ENCODE measurements at regions not wholly inside any gene's neighbourhood (a gene's known extent, or its start where the extent isn't known, plus 50 kb on each side); places are given as distances from the start of the nearest gene placed in this dataset.

- Histone ChIP-seq H3K4me3 (ENCODE audit: low read length) (no peak overlapping the region), H3K27me3 (ENCODE audit: insufficient read depth, low read length, poor library complexity) (no peaks in the 10 kb centered on the region), H3K9ac (ENCODE audit: low read length) (no peak overlapping the region), H3K4me2 (ENCODE audit: low read length) (no peak overlapping the region), H3K56ac (ENCODE audit: low read length) (no peak overlapping the region), H3K27ac (ENCODE audit: low read depth, low read length) (no peak overlapping the region), H3K79me2 (ENCODE audit: control insufficient read depth, insufficient read depth, low read length) (no peaks in the 10 kb centered on the region), H3K79me1 (ENCODE audit: low read length) (no peaks in the 10 kb centered on the region), H3K18ac (ENCODE audit: low read length) (no peak overlapping the region), H2BK15ac (replicated peaks; ENCODE audit: low read depth) (no peak overlapping the region), H2BK120ac (ENCODE audit: low read depth, low read length) (no peak overlapping the region), H4K8ac (ENCODE audit: low read depth, low read length) (no peak overlapping the region), H3K4ac (ENCODE audit: low read depth, low read length) (no peak overlapping the region), H2BK5ac (ENCODE audit: low read length) (no peak overlapping the region), H3K4me1 (ENCODE audit: control insufficient read depth, low read depth, low read length) (no peaks in the 10 kb centered on the region), H2AK5ac (ENCODE audit: low read length) (no peak overlapping the region), H4K5ac (ENCODE audit: low read length) (no peak overlapping the region), H3K36me3 (ENCODE audit: control insufficient read depth, insufficient read depth, low read length) (no peaks in the 10 kb centered on the region), H3K23ac (ENCODE audit: low read length) (no peak overlapping the region)
- DNase-seq = no peak
- no CpG with 5 or more reads among the region's 3 CpGs for WGBS (ENCODE audit: extremely low coverage, insufficient coverage, low lambda C conversion rate)
These were observed 1212.1 kb upstream of the CITED2 start for GRCh38 chr6:140586426-140587061.

- H2BK5ac ChIP-seq (ENCODE audit: low read length) = no peak overlapping the region
- no peak for DNase-seq
- H2BK15ac ChIP-seq (replicated peaks; ENCODE audit: low read depth) = no peak overlapping the region
- H3K23ac ChIP-seq (ENCODE audit: low read length) = no peak overlapping the region
- H3K36me3 ChIP-seq (ENCODE audit: control insufficient read depth, insufficient read depth, low read length) = no peaks in the 10 kb centered on the region
- no peaks in the 10 kb centered on the region for H3K79me2 ChIP-seq (ENCODE audit: control insufficient read depth, insufficient read depth, low read length)
- H3K4me2 ChIP-seq (ENCODE audit: low read length) = no peak overlapping the region
- H2AK5ac ChIP-seq (ENCODE audit: low read length) = no peak overlapping the region
- no peaks in the 10 kb centered on the region for H3K27me3 ChIP-seq (ENCODE audit: insufficient read depth, low read length, poor library complexity)
- no peak overlapping the region for H3K27ac ChIP-seq (ENCODE audit: low read depth, low read length)
- H3K9ac ChIP-seq (ENCODE audit: low read length) = no peak overlapping the region
- no CpG with 5 or more reads among the region's 1 CpG for WGBS (ENCODE audit: extremely low coverage, insufficient coverage, low lambda C conversion rate)
- no peak overlapping the region for H4K8ac ChIP-seq (ENCODE audit: low read depth, low read length)
- no peaks in the 10 kb centered on the region for H3K79me1 ChIP-seq (ENCODE audit: low read length)
- no peak overlapping the region for H3K18ac ChIP-seq (ENCODE audit: low read length)
- H3K4me1 ChIP-seq (ENCODE audit: control insufficient read depth, low read depth, low read length) = no peaks in the 10 kb centered on the region
- no peak overlapping the region for H2BK120ac ChIP-seq (ENCODE audit: low read depth, low read length)
- H3K4ac ChIP-seq (ENCODE audit: low read depth, low read length) = no peak overlapping the region
- no peak overlapping the region for H3K56ac ChIP-seq (ENCODE audit: low read length)
- no peak overlapping the region for H3K4me3 ChIP-seq (ENCODE audit: low read length)
- H4K5ac ChIP-seq (ENCODE audit: low read length) = no peak overlapping the region
These were observed 1207.2 kb upstream of the CITED2 start for GRCh38 chr6:140581601-140582000.

GRCh38 chr6:140579918-140580317, 1205.5 kb upstream of the CITED2 start:
- Histone ChIP-seq H2BK5ac (ENCODE audit: low read length) (no peak overlapping the region), H3K56ac (ENCODE audit: low read length) (no peak overlapping the region), H3K27ac (ENCODE audit: low read depth, low read length) (no peak overlapping the region), H4K5ac (ENCODE audit: low read length) (no peak overlapping the region), H3K4ac (ENCODE audit: low read depth, low read length) (no peak overlapping the region), H3K27me3 (ENCODE audit: insufficient read depth, low read length, poor library complexity) (no peaks in the 10 kb centered on the region), H3K79me2 (ENCODE audit: control insufficient read depth, insufficient read depth, low read length) (no peaks in the 10 kb centered on the region), H3K4me3 (ENCODE audit: low read length) (no peak overlapping the region), H2BK15ac (replicated peaks; ENCODE audit: low read depth) (no peak overlapping the region), H3K36me3 (ENCODE audit: control insufficient read depth, insufficient read depth, low read length) (no peaks in the 10 kb centered on the region), H2AK5ac (ENCODE audit: low read length) (no peak overlapping the region), H3K4me1 (ENCODE audit: control insufficient read depth, low read depth, low read length) (no peaks in the 10 kb centered on the region), H3K23ac (ENCODE audit: low read length) (no peak overlapping the region), H3K9ac (ENCODE audit: low read length) (no peak overlapping the region), H3K4me2 (ENCODE audit: low read length) (no peak overlapping the region), H3K79me1 (ENCODE audit: low read length) (no peaks in the 10 kb centered on the region), H3K18ac (ENCODE audit: low read length) (no peak overlapping the region), H4K8ac (ENCODE audit: low read depth, low read length) (no peak overlapping the region), H2BK120ac (ENCODE audit: low read depth, low read length) (no peak overlapping the region)
- WGBS (ENCODE audit: extremely low coverage, insufficient coverage, low lambda C conversion rate) = no CpG with 5 or more reads among the region's 1 CpG
- no peak for DNase-seq

GRCh38 chr6:140576004-140576555, 1201.6 kb upstream of the CITED2 start:
- no peak overlapping the region for H4K5ac ChIP-seq (ENCODE audit: low read length)
- no peak overlapping the region for H3K9ac ChIP-seq (ENCODE audit: low read length)
- no peak overlapping the region for H3K56ac ChIP-seq (ENCODE audit: low read length)
- no peak overlapping the region for H3K27ac ChIP-seq (ENCODE audit: low read depth, low read length)
- H3K18ac ChIP-seq (ENCODE audit: low read length) = no peak overlapping the region
- no peak overlapping the region for H3K4ac ChIP-seq (ENCODE audit: low read depth, low read length)
- DNase-seq = no peak
- no peaks in the 10 kb centered on the region for H3K79me2 ChIP-seq (ENCODE audit: control insufficient read depth, insufficient read depth, low read length)
- no peak overlapping the region for H4K8ac ChIP-seq (ENCODE audit: low read depth, low read length)
- no peaks in the 10 kb centered on the region for H3K79me1 ChIP-seq (ENCODE audit: low read length)
- no peaks in the 10 kb centered on the region for H3K27me3 ChIP-seq (ENCODE audit: insufficient read depth, low read length, poor library complexity)
- H3K4me3 ChIP-seq (ENCODE audit: low read length) = no peak overlapping the region
- H3K36me3 ChIP-seq (ENCODE audit: control insufficient read depth, insufficient read depth, low read length) = no peaks in the 10 kb centered on the region
- H3K4me2 ChIP-seq (ENCODE audit: low read length) = no peak overlapping the region
- no peak overlapping the region for H3K23ac ChIP-seq (ENCODE audit: low read length)
- no peaks in the 10 kb centered on the region for H3K4me1 ChIP-seq (ENCODE audit: control insufficient read depth, low read depth, low read length)
- no peak overlapping the region for H2BK15ac ChIP-seq (replicated peaks; ENCODE audit: low read depth)
- no peak overlapping the region for H2BK5ac ChIP-seq (ENCODE audit: low read length)
- no peak overlapping the region for H2AK5ac ChIP-seq (ENCODE audit: low read length)
- no peak overlapping the region for H2BK120ac ChIP-seq (ENCODE audit: low read depth, low read length)
- no CpG with 5 or more reads among the region's 7 CpGs for WGBS (ENCODE audit: extremely low coverage, insufficient coverage, low lambda C conversion rate)

- Histone ChIP-seq H3K23ac (ENCODE audit: low read length) (no peak overlapping the region), H3K18ac (ENCODE audit: low read length) (no peak overlapping the region), H4K5ac (ENCODE audit: low read length) (no peak overlapping the region), H3K27ac (ENCODE audit: low read depth, low read length) (no peak overlapping the region), H3K4me1 (ENCODE audit: control insufficient read depth, low read depth, low read length) (no peaks in the 10 kb centered on the region), H3K9ac (ENCODE audit: low read length) (no peak overlapping the region), H2AK5ac (ENCODE audit: low read length) (no peak overlapping the region), H4K8ac (ENCODE audit: low read depth, low read length) (no peak overlapping the region), H2BK120ac (ENCODE audit: low read depth, low read length) (no peak overlapping the region), H3K27me3 (ENCODE audit: insufficient read depth, low read length, poor library complexity) (no peaks in the 10 kb centered on the region), H3K36me3 (ENCODE audit: control insufficient read depth, insufficient read depth, low read length) (no peaks in the 10 kb centered on the region), H2BK15ac (replicated peaks; ENCODE audit: low read depth) (no peak overlapping the region), H3K79me1 (ENCODE audit: low read length) (no peaks in the 10 kb centered on the region), H3K4ac (ENCODE audit: low read depth, low read length) (no peak overlapping the region), H2BK5ac (ENCODE audit: low read length) (no peak overlapping the region), H3K4me2 (ENCODE audit: low read length) (no peak overlapping the region), H3K79me2 (ENCODE audit: control insufficient read depth, insufficient read depth, low read length) (no peaks in the 10 kb centered on the region), H3K4me3 (ENCODE audit: low read length) (no peak overlapping the region), H3K56ac (ENCODE audit: low read length) (no peak overlapping the region)
- DNase-seq = no peak
These were observed 1198.4 kb upstream of the CITED2 start for GRCh38 chr6:140572867-140573266.

- no peak overlapping the region for H2BK15ac ChIP-seq (replicated peaks; ENCODE audit: low read depth)
- H4K5ac ChIP-seq (ENCODE audit: low read length) = no peak overlapping the region
- no peak overlapping the region for H2BK120ac ChIP-seq (ENCODE audit: low read depth, low read length)
- H4K8ac ChIP-seq (ENCODE audit: low read depth, low read length) = no peak overlapping the region
- no peaks in the 10 kb centered on the region for H3K27me3 ChIP-seq (ENCODE audit: insufficient read depth, low read length, poor library complexity)
- H3K27ac ChIP-seq (ENCODE audit: low read depth, low read length) = no peak overlapping the region
- no peak overlapping the region for H3K4me3 ChIP-seq (ENCODE audit: low read length)
- H3K4ac ChIP-seq (ENCODE audit: low read depth, low read length) = no peak overlapping the region
- no CpG with 5 or more reads among the region's 3 CpGs for WGBS (ENCODE audit: extremely low coverage, insufficient coverage, low lambda C conversion rate)
- no peaks in the 10 kb centered on the region for H3K36me3 ChIP-seq (ENCODE audit: control insufficient read depth, insufficient read depth, low read length)
- no peak overlapping the region for H3K18ac ChIP-seq (ENCODE audit: low read length)
- no peaks in the 10 kb centered on the region for H3K4me1 ChIP-seq (ENCODE audit: control insufficient read depth, low read depth, low read length)
- no peak overlapping the region for H2BK5ac ChIP-seq (ENCODE audit: low read length)
- DNase-seq = no peak
- H3K79me2 ChIP-seq (ENCODE audit: control insufficient read depth, insufficient read depth, low read length) = no peaks in the 10 kb centered on the region
- no peak overlapping the region for H3K23ac ChIP-seq (ENCODE audit: low read length)
- no peak overlapping the region for H3K9ac ChIP-seq (ENCODE audit: low read length)
- H3K4me2 ChIP-seq (ENCODE audit: low read length) = no peak overlapping the region
- no peak overlapping the region for H2AK5ac ChIP-seq (ENCODE audit: low read length)
- no peak overlapping the region for H3K56ac ChIP-seq (ENCODE audit: low read length)
- no peaks in the 10 kb centered on the region for H3K79me1 ChIP-seq (ENCODE audit: low read length)
These were observed 1197.7 kb upstream of the CITED2 start for GRCh38 chr6:140572129-140572528.

All from mesendoderm (in vitro differentiated cells).